Stimulated activated CD4-positive, alpha-beta T cell treated with anti-CD3 and anti-CD28 coated beads, Interleukin-2, amount 100 ng/mL, for 48 hours (primary cell): ENCODE measurements at regions not wholly inside any gene's neighbourhood (a gene's known extent, or its start where the extent isn't known, plus 50 kb on each side); places are given as distances from the start of the nearest gene placed in this dataset.
"Not testable (repeated sequence)": the region's sequence is repeated elsewhere in the genome, so short reads cannot be mapped to it uniquely, and the experiment has no call there.

Source experiments
- DNase-seq, 2 donors: peaks; one replicate each; pipeline ENCODE4 v3.0.0-alpha.2; 2020

DNA sequence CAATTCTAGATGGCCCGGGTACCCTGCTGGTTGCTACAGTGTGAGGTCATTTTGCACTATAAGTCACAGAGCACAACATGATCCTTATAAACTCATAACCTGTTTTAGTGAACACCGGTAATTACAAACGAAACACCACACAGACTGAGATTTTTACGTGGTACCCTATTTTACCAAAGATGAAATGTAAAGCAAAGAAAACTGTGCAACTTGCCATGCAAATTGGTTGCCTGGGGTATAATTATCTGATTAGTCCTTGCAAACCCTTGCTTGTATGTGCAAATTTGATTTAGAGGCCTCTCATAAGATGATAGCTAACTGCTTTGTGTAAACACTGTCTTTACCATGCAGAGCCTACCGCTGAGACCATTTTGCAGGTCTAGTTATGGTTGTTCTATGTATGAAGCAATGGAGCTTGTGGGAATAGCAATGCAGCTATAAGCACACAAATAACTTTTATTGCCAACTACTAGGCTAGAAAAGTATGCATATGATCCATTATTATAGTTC, 372.1 kb upstream of the FAR2 start:
- DNase-seq, result no peak

DNA sequence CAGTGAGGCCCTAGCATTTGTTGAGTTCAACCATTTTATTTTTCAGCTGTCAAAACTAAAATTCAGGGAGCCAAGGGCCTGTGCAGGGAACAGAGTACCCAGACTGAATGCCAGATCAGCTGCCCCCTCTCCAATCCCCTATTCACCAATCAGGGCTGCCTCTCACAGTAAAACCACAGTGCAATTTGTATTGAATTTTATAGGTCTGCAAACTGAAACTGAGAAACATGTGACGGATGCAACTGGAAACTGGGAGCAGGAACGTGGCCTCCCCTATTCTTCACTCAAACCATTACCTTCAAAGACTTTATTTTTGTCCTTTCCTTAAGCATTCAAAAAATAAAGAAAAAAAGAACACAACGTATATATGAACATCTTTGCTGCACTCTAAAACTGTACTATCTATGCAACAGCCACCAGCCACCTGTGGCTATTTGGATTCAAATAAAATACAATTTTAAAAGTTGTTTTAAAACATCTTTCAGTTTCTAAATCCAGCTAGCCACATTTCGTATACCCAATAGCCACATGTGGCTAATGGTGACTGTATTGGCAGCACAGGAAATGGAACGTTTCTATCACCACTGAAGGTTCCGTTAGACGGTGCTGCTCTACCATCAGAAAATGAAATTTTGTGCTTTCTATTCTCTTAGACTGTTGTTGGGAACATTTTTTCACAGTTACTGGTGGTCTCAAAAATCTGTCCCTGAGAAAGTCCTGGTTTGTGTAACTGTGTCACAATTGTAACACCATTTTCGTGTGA, 371.3 kb upstream of the FAR2 start:
- no peak for DNase-seq

DNA sequence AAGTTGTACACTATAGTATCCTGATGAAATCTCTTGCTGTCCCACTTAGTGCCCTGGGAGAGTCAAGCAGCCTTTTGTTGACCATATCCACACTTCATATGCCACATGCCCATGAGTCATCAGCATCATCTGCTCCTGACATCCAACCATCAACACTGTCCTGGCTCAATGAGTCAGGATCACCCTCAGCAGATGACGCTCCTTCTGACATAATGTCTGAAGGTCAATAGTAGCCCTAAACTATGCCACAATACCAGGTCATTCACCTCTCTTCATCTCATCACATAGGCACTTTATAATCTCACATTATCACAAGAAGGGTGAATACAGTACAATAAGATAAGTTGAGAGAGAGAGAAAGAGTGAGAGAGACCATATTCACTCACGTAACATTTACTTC, 369.0 kb upstream of the FAR2 start:
- DNase-seq, result no peak

DNA sequence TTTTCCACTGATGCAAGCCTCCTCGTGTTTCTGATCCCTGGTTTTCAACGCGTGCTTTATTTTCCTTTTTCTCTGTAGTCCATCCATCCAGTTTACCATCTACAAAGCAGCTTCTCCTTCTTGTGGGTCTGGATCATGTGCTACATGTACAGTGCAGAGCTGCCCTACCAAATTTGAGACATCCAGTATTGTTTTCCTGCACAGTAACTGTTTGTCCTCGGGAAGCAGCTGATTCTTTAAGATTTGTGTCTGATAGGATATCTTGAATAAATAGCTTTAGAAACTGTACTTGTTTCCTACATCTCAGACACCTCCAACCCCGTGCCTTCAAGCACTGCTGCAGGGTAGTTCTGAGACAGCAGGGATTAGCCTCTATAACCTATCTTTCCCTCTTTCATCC, 368.1 kb upstream of the FAR2 start:
- DNase-seq, result no peak

DNA sequence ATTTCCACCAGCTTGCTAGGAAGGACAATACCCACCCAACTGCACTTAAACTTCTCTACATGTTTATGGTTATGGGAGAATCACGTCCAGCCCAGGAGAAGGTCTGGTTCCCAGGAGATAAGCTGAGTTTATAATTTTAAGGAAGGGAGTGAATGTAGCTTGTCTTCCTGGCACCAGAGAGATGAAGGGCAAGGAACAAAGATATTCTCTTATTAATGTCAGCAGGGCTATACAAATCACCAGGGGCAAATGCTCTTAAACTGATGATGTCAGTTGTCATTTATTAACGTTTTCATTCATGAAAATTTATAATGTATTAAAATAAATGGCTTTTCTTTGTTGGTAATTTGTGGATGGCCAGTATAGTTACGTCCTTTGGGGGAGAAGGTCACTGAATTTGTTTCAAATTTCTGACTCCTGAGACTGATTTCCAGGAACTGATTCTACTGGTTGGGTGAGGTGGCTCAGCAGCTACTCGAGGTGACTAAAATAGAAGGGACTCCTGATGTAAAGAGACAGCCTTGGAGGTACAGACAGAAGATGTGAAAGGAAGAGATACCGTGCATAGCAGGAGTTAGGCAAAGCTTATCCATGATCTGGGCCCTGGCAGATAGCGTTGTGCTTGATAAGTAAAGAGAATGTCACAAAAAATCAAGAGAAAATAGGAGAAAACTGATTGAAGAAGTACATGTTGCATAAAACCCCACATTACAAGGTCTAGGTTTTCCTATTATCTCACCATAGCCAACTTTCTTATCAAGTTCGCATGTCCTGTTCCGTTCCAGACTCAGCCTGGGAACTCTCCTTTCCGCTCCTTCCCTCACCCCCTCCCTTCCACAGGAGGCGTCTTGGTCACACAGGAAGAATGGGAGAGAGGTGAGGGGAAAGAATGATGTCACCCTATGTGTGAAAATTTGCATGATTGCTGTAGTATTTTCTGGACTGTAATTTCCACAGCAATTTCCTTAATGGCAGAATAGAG, 367.1 kb upstream of the FAR2 start:
- DNase-seq, result no peak

DNA sequence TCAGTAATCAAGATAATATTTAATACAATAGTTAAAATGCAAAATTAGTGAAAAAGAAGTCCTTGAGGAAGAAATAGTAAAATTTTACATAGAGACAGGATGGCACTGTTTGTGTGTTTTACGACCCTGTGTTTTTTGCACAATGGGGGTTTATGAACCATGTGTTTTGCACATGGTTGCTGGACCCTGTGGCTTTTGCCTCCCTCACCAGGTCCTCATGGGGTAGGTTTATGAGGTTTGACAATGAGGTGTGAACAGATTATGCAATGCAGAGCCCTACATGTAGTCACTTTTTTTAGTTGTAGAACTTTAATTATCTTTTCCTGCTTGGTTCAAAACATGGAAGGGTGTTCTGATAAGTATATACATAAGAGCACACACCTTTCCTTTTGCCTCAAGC, 366.3 kb upstream of the FAR2 start:
- DNase-seq, result no peak

DNA sequence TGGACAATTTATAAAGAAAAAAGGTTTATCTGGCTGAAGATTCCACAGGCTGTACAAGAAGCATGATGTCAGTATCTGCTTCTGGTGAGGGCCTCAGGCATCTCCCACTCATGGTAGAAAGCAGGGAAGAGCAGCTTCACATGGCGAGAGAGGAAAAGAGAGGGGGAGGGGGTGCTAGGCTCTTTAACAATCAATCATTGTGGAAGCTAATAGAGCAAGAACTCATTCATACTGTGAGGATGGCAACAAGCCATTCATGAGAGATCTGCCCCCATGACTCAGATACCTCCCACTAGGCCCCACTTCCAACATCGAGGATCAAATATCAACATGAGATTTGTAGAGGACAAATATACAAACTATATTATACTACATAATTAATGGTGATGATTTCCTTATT, 361.9 kb upstream of the FAR2 start:
- DNase-seq, result no peak

DNA sequence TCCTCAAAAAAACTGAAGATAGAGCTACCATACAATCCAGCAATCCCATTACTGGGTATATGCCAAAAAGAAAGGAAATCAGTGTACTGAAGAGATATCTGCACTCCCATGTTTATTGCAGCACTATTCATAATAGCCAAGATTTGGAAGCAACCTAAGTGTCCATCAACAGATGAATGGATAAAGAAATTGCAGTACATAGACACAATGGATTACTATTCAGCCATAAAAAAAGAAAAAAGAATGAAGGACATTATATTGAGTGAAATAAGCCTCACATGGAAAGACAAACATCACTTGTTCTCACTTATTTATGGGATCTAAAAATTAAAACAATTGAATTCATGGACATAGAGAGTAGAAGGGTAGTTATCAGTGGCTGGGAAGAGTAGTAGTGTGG, 360.8 kb upstream of the FAR2 start:
- DNase-seq, result not testable (repeated sequence)

DNA sequence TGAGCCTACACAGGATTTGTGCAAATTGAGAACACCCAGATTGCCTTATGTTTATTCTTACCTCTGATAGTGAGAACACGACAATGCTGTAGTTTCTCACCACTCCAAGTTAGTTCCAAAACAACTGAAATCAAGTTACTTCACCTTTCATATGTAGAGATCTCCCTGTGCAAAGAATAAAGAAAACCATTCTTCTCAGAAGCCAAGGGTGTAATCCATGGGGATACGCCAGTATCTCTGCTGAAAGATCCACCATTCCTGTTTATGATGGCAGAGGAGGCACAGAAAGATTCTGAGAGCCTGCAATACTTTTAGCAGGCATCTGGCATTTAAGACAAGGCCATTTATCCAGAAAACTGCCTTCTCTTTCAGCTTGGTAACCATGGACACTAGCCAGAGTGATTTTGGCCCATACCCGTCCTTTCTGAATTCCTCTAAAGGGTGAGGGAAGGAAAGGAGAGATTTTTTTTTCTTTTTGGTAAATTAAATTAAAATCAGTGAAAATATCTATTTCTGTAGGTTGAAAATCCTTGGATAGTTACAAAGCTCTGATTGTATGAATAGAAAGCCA, 355.4 kb upstream of the FAR2 start:
- DNase-seq, result no peak

DNA sequence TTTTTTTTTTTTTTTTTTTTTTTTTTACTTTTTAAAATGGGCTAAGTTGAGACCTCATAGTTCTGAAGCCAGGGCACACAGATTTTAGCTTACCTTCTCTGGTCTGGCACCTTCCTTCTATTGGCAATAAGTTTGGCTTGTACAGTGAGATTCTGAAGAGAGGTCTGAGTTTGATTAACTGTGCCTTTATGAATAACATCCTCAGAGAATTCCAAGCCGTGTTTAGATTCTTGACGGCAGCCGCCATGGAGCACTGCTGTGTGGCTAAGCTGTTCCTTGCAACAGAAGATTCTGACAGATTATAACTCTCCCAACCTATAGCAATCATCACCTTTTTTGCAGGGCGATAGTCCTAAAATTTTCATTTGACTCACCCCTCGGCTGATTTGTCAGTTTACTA, 354.9 kb upstream of the FAR2 start:
- DNase-seq, result no peak

DNA sequence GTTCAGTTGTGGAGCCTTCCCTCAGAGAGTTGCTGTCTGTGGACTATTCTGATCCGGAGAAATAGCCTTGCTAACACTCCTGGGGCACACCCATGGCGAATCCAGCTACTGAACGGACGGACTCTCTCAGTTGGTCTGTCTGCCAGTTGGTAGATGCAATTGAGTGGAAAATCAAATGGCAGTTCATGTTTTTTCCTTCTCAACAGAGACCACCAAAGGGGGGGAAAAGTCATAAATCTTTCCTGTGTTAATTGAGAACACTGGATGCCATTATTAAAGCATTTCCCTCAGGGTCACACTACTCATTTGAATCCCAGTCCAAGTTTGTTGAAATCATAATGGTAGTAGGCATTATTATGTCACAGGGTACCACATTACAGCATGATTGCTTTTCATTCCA, 354.3 kb upstream of the FAR2 start:
- DNase-seq, result no peak

DNA sequence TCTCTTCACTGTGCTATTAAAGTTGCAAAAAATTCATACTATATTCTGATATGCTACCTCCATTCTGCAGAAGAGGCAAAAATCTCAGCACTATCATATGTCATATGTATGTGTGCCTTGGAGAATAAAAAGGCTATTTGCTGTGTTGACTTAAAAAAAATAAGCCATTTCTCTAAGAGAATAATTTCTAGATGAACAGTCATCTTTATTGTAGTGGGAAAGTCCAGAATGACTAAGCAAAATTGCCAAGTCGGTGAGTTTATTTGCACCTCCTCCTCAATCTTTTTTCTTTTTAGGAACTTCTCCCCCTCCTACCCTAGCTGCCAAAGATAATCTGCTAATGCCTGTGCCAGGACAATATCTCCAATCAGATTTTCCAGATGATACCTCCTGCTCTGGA, 353.8 kb upstream of the FAR2 start:
- DNase-seq, result no peak

DNA sequence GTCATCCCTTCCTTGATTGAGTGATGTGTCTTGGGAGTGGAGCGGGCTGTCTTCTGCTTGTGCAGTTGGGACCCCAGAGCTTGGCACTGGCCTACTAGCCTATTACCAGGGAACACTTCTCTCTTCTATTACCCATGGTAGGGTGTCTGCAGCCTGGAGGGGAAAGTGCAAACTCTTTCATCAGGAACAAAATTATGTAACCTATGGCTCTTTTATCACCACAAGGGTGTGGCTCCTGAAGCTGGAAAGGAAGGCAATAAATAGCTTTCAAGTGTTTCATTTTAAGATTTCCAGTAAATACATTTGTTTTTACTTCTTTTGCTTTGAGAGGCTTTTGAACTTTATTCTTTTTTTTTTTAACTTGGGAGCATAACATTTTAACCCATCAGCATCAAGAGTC, 349.7 kb upstream of the FAR2 start:
- DNase-seq, result no peak

DNA sequence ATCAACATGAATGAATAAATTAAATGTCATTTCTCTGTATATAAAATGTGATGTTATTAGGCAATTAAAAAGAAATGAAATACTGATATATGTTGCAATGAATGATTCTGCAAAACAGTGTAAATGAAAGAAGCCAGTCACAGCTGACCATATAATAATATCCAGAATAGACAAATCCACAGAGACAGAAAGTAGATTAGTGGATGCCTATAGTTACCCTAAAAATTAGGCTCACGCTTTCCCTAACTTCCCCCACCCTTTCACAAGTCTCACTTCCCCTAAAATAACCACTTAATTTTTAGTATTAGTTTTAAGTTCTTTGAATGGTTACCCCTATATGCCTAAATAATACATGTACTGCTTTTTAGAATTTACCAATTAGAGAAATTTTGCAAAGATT, 348.9 kb upstream of the FAR2 start:
- DNase-seq, result no peak

DNA sequence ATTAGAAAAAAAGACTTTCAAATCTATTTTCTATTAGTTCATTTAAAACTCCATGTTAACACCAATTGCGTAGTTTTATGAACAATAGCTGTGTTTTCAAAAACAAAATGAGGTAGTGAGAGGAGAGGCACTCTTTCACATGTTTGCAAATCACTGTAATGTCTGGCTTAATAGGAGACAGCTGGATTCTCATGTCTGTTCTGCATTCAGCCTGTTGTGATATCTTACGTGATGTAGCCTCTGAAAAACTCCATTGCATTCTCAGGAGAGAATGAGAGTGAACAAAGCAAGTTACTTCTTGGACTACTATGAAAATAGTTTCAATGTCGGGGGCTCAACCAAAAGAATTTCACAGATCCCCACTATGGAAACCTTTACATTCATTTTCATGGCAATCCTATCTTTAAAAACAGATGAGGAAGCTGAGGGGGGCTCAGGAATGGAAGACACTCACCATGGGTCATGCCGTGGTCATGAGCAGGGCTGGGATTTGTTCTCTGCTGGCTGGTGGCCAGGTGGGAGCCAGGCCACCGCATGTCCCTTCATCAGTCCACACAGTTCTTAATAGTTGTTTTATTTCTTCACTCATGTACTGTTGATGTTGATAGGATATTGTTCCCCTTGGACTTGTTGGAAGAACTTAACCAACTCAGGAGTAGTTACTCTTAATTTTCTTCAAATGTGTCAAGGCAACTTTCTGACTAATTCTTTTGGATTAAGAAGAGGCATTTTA, 346.2 kb upstream of the FAR2 start:
- no peak for DNase-seq

DNA sequence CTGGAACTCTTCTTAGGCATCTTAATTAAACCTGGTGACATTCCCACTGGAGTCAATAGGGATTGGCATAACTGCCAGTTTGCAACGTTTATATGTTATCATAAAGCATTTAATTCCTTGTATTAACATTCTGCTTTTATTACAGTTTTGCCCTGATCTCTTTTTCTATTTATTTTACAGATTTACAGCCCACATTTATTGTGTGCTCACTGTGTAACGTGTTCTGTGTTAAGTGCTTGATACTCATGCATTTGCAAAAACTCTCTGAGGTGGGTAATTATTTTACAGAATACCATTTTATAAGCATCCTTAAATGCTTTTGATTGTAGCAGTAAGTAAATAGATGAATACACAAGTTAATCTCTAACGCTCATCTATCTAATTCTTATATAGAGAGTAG, 341.5 kb upstream of the FAR2 start:
- DNase-seq, result no peak

DNA sequence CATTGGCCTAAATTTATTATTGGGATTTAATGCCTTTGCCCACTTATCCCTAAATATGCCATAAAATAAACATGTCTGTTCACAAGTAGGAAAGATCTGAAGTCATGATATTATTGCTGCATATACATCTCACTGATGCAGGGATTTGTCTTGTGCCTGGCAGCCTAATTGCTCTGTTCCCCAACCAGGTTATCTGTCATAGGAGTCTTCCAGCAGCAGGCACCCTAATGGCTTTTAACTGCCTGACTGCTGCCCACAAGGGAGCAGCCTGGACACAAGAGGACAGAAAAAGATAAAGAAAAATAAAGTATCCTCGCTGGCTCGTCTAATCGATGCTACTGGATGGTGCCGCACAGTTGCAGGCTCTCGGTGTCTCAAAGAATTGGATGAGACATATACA, 337.6 kb upstream of the FAR2 start:
- no peak for DNase-seq

DNA sequence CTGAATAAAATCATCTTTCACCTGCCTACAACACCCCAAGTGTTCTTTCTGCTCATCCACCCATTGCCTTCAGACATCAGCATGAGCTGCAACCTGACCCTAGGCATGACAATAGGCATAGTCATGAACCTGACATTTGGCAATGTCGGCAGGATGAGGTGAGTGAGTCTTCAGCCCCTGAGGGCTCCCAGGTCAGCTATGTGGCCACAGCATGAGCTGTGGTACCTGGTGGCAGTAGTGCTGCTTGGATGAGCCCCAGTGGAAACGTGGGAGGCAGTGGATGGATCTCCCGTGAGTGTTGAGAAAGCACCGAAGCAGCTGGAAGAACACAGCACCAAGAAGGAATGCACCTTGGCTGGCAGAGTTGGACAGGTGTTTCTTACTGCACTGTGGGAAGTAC, 334.8 kb upstream of the FAR2 start:
- DNase-seq, result no peak

DNA sequence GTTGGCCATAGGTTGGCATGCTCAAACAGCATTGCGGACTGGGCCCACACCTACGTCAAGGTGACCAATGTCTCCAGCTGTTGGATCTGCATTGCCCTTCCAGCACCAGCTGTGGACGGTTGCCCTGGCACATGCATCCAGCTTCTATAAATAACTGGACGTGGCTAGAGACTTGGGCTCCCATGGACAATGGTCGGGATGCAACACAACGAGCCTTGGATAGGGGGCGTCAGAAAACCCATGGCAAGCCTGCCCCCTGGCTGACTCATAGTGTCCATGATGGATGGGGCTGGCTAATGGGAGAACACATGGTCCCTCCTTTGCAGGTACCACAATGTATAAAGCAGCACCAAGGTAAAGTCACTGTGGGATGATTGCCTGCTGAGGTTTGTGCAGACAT, 331.6 kb upstream of the FAR2 start:
- DNase-seq, result no peak

DNA sequence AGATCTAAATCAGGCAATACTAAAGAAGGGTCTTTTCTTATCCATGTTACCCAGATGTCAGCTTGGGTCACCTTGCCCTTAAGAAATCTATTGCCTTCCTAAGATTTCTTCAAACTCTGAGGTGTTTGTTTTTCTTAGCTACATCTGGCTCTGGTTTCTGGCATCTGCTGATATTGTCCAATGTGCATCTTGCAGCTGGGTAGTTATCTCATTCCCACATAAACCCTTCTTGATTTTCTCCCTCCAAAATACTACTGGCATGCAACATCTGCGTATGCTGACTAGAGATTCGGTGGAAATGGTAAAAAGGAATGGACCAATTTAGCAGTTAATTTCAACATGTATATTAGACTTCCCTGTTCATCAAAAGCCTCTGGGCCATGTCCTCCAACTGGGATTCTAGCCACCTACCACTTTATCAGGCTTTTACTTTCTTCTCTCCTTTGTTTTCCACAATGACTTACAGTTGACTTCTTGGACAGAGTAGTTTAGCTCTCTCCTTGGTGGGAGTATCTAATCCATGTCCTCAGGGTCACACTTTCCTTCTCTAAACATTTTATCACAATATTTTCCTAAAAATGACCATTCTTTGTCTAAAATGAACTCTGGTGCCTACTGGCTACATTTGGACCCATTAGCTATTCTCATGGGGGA, 324.8 kb upstream of the FAR2 start:
- no peak for DNase-seq

DNA sequence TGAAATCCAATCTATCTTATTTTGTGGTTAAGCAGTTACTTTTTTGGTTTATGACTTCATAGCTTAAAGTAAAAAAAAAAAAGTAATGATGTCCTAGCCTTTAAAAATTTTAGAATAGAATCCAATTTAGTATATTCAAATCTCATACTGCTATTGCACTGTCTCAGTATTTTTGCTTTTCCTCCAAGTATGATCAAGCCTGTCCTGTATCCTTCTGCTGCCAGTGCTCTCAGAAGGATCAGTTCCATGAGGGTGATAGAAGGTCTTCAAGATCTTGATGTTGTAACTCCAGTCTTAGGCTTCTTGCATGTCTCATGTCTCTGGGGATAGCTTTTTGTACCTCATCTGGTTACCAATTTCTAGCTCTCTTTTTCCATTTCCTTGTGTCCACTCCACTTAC, 324.2 kb upstream of the FAR2 start:
- DNase-seq, result no peak

DNA sequence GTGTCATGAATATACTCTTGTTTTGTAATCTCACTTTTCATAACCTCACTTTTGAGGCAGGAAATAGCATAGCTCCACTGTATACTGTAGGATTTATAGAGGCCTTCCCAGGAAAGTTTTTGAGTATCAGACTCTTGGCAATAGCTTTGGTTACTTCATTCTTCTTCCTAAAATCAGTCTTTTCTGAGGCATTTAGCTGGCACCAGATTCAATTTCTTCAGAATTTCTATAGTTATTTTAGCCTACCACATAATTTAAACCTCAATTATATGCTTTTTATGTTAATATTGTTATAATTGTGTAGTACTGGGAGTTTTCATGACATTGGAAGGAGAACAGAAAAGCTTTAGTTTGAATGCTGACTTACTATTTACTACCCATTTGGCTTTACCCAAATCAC, 322.3 kb upstream of the FAR2 start:
- no peak for DNase-seq

DNA sequence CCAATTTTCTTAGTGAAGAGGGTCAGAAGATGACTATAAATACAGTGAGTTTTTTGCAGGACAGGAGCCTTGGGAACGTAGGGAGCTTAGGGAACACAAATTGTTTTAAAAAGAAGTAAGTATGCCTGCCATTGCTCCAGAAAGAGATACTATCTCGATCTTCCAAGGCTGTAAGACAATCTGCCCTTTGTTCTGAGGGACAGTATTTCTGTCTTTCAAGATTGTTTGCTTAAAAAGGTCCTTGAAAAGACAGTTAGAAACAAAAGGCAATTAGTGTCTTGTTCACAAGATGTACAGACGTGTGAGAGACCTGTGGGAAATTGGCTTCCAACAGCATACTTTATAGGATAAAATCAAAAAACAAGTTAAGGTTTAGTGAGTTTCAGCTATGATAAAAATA, 321.2 kb upstream of the FAR2 start:
- DNase-seq, result no peak
